HFFc6 (cell line): ENCODE measurements at regions not wholly inside any gene's neighbourhood (a gene's known extent, or its start where the extent isn't known, plus 50 kb on each side); places are given as distances from the start of the nearest gene placed in this dataset.

Experiments used
- DNase-seq: peaks from one replicate; pipeline ENCODE4 v3.0.0-alpha.2; 2018
- H3K27ac Mint-ChIP-seq: 2 replicates; pipeline ENCODE4 v1.8.0; 2020; ENCODE audit warnings: mild to moderate bottlenecking, mixed read lengths
- H3K27me3 Mint-ChIP-seq: 2 replicates; pipeline ENCODE4 v1.8.0; 2021; ENCODE audit warnings: mild to moderate bottlenecking, moderate library complexity, mixed read lengths; ENCODE audit not compliant: insufficient read depth
- H3K36me3 Mint-ChIP-seq: 2 replicates; pipeline ENCODE4 v1.8.0; 2021; ENCODE audit warnings: low read depth, mixed read lengths
- H3K4me1 Mint-ChIP-seq: 2 replicates; pipeline ENCODE4 v1.8.0; 2020; ENCODE audit warnings: low read depth, mixed read lengths
- H3K4me3 Mint-ChIP-seq: 2 replicates; pipeline ENCODE4 v1.8.0; 2020; ENCODE audit warnings: mild to moderate bottlenecking, moderate library complexity, mixed read lengths
- H3K9me3 Mint-ChIP-seq: 2 replicates; pipeline ENCODE4 v1.8.0; 2020; ENCODE audit warnings: mild to moderate bottlenecking, mixed read lengths
- CTCF ChIP-seq: fragments of 200-600 bp; sonication (generic); IDR thresholded peaks from 2 replicates; pipeline ENCODE4 v1.5.0; 2021; ENCODE audit warnings: antibody characterized with exemption, mild to moderate bottlenecking

GRCh38 chr17:77453613-77454241 is 313.0 kb downstream of the SEC14L1 start:
- Mint-ChIP-seq H3K27ac (peak overlapping the region; percentile 90; the same call in 1 of the 2 replicates), H3K27me3 (peaks cover 24% of the 10 kb centered on the region), H3K36me3 (peaks cover 5% of the 10 kb centered on the region), H3K4me3 (no peak overlapping the region), H3K9me3 (no peaks in the 10 kb centered on the region), H3K4me1 (peaks cover 69% of the 10 kb centered on the region)
- TF ChIP-seq CTCF: no peak
- no peak for DNase-seq

GRCh38 chr17:77454242-77455095 is 313.7 kb downstream of the SEC14L1 start:
- DNase-seq: no peak
- peaks cover 61% of the 10 kb centered on the region for H3K4me1 Mint-ChIP-seq
- no peak for TF ChIP-seq CTCF
- H3K27ac Mint-ChIP-seq: no peak overlapping the region
- peaks cover 24% of the 10 kb centered on the region for H3K27me3 Mint-ChIP-seq
- no peak overlapping the region; the same call in 1 of the 2 replicates for H3K4me3 Mint-ChIP-seq
- peaks cover 5% of the 10 kb centered on the region for H3K36me3 Mint-ChIP-seq
- H3K9me3 Mint-ChIP-seq: no peaks in the 10 kb centered on the region

- no peaks in the 10 kb centered on the region for H3K9me3 Mint-ChIP-seq
- H3K4me3 Mint-ChIP-seq: peak overlapping the region; percentile 17; the same call in 1 of the 2 replicates
- TF ChIP-seq CTCF: no peak
- H3K27ac Mint-ChIP-seq: 0 out of 2 replicates have a peak overlapping the region, but pooled peaks have one; percentile 18
- peaks cover 5% of the 10 kb centered on the region for H3K36me3 Mint-ChIP-seq
- H3K27me3 Mint-ChIP-seq: peaks cover 19% of the 10 kb centered on the region
- peaks cover 58% of the 10 kb centered on the region for H3K4me1 Mint-ChIP-seq
- DNase-seq: no peak
These were observed 314.5 kb downstream of the SEC14L1 start for GRCh38 chr17:77455111-77455890.

- no peak for TF ChIP-seq CTCF
- peaks cover 5% of the 10 kb centered on the region for H3K36me3 Mint-ChIP-seq
- no peaks in the 10 kb centered on the region for H3K9me3 Mint-ChIP-seq
- H3K4me3 Mint-ChIP-seq: no peak overlapping the region
- H3K27me3 Mint-ChIP-seq: peaks cover 19% of the 10 kb centered on the region
- 0 out of 2 replicates have a peak overlapping the region, but pooled peaks have one; percentile 18 for H3K27ac Mint-ChIP-seq
- no peak for DNase-seq
- H3K4me1 Mint-ChIP-seq: peaks cover 53% of the 10 kb centered on the region
These were observed 315.1 kb downstream of the SEC14L1 start for GRCh38 chr17:77455891-77456260.

GRCh38 chr17:77456271-77456950 is 315.6 kb downstream of the SEC14L1 start:
- Mint-ChIP-seq H3K4me3 (no peak overlapping the region), H3K9me3 (no peaks in the 10 kb centered on the region), H3K4me1 (peaks cover 50% of the 10 kb centered on the region), H3K27ac (no peak overlapping the region), H3K36me3 (peaks cover 5% of the 10 kb centered on the region), H3K27me3 (peaks cover 15% of the 10 kb centered on the region)
- DNase-seq: no peak
- no peak for TF ChIP-seq CTCF
